A172 (cell line): ENCODE measurements at regions not wholly inside any gene's neighbourhood (a gene's known extent, or its start where the extent isn't known, plus 50 kb on each side); places are given as distances from the start of the nearest gene placed in this dataset.

ENCODE experiments used
- DNase-seq: peaks from one replicate; pipeline ENCODE4 v3.0.0-alpha.2; 2015; ENCODE audit warnings: low spot score

- DNase-seq, result no peak
These were observed 791.2 kb downstream of the BRD1 start for GRCh38 chr22:49036513-49036912.

- DNase-seq, result no peak
These were observed 791.7 kb downstream of the BRD1 start for GRCh38 chr22:49035818-49036457.

- DNase-seq, result no peak
These were observed 792.5 kb downstream of the BRD1 start for GRCh38 chr22:49034836-49035817.

- DNase-seq, result no peak
These were observed 794.1 kb downstream of the BRD1 start for GRCh38 chr22:49033616-49034015.

- no peak for DNase-seq
These were observed 794.9 kb downstream of the BRD1 start for GRCh38 chr22:49032821-49033220.

- no peak for DNase-seq
These were observed 795.8 kb downstream of the BRD1 start for GRCh38 chr22:49031746-49032330.

- DNase-seq, result no peak
These were observed 799.6 kb downstream of the BRD1 start for GRCh38 chr22:49028111-49028510.

- no peak for DNase-seq
These were observed 800.4 kb downstream of the BRD1 start for GRCh38 chr22:49027368-49027670.

GRCh38 chr22:49026494-49027367 is 800.9 kb downstream of the BRD1 start:
- DNase-seq, result no peak

- DNase-seq, result no peak
These were observed 801.7 kb downstream of the BRD1 start for GRCh38 chr22:49025791-49026493.

- no peak for DNase-seq
These were observed 802.8 kb downstream of the BRD1 start for GRCh38 chr22:49024775-49025440.

GRCh38 chr22:49023879-49024774 is 803.5 kb downstream of the BRD1 start:
- DNase-seq, result no peak

GRCh38 chr22:49023161-49023878 is 804.4 kb downstream of the BRD1 start:
- DNase-seq, result no peak

- DNase-seq, result no peak
These were observed 804.9 kb downstream of the BRD1 start for GRCh38 chr22:49022816-49023160.

- no peak for DNase-seq
These were observed 805.5 kb downstream of the BRD1 start for GRCh38 chr22:49021926-49022815.

- DNase-seq, result no peak
These were observed 806.3 kb downstream of the BRD1 start for GRCh38 chr22:49021131-49021925.
